ENCODE measurements at regions not wholly inside any gene's neighbourhood (a gene's known extent, or its start where the extent isn't known, plus 50 kb on each side); places are given as distances from the start of the nearest gene placed in this dataset.

DNA sequence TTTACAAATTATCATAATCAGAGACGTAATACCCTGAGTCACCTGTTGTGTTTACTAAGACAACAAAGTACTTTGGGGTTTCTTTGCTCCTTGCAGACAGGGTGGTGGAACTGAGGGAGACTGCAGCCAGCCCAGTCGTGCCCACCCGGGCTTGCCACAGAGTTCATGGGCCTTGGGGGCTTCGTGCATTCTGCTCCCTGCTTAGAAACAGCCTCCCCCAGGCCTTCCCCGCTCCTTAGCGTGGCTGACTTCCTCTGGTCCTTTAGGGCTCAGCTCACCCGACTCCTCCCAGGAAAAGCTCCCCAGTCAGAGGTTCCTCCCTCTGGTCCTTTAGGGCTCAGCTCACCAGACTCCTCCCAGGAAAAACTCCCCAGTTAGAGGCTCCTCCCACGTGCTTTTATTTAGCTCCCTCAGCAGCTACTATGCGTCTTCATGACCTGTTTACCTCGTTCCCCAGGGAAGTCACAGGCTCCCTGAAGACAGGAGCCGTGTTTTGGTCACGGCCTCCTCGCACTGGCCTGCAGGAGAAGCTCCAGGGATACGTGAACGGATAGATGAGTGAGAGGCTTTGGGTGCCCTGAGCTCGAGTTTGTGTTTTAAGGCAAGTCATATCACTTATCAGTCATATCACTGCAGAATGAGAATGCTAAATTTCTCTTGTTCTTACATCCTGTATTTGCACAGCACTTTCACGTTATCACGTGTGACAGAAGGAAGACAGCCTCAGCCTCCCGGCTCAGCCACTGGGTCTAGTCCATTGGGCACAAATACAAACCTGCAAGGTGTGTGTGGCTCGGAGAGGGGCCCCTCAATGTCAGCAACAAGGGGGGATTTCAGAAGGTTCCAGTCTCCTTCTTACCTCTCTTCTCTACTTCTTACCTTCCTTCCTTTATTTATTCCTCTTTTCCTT lies 52.7 kb upstream of the VIPR2 start:
- ChIA-PET POLR2A (no interaction called here), CTCF (no interaction called here)
- DNase-seq (ENCODE audit: extremely low spot score), result no peak
- TF ChIP-seq FOXA1 (IDR thresholded peaks at IDR 0.05) (no peak), L3MBTL2 (conservative IDR thresholded peaks at IDR 0.05) (no peak)
- TF ChIP-seq, protein P1, sequence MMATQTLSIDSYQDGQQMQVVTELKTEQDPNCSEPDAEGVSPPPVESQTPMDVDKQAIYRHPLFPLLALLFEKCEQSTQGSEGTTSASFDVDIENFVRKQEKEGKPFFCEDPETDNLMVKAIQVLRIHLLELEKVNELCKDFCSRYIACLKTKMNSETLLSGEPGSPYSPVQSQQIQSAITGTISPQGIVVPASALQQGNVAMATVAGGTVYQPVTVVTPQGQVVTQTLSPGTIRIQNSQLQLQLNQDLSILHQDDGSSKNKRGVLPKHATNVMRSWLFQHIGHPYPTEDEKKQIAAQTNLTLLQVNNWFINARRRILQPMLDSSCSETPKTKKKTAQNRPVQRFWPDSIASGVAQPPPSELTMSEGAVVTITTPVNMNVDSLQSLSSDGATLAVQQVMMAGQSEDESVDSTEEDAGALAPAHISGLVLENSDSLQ (IDR thresholded peaks at IDR 0.05), result no peak

DNA sequence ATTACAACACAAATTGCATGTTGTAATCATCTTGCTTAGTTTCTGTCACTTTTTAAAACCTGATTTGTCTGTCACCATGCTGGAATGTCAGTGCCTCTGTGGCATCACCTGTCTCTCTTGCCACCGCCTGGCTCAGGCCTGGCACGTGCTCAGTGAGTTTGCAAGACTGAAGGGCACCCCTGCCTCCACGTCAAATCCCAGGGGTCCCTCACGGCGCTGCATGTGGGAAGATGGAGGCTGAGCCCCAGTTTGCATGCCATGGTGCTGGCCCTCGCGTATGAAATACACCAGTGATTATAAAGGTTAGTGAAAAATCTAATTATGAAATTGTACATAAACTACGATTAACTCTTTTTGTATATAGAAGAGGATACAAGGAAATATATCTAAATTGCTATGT lies 51.9 kb upstream of the VIPR2 start:
- ChIA-PET POLR2A (no interaction called here), CTCF (no interaction called here)
- TF ChIP-seq CTBP1 (IDR thresholded peaks at IDR 0.05; ENCODE audit: borderline replicate concordance) (no peak), LEF1 (IDR thresholded peaks at IDR 0.05; ENCODE audit: borderline replicate concordance) (no peak), SUZ12 (IDR thresholded peaks at IDR 0.05) (no peak), ZNF384 (IDR thresholded peaks at IDR 0.05) (no peak), SP1 (IDR thresholded peaks at IDR 0.05) (no peak), ELF4 (IDR thresholded peaks at IDR 0.05) (no peak), BHLHE40 (IDR thresholded peaks at IDR 0.05; ENCODE audit: borderline replicate concordance) (no peak), FOXA1 (IDR thresholded peaks at IDR 0.05) (no peak), L3MBTL2 (conservative IDR thresholded peaks at IDR 0.05) (no peak), ARNT (IDR thresholded peaks at IDR 0.05) (no peak), TARDBP (IDR thresholded peaks at IDR 0.05) (no peak), HDGF (IDR thresholded peaks at IDR 0.05; ENCODE audit: borderline replicate concordance) (no peak), NFRKB (IDR thresholded peaks at IDR 0.05) (no peak), FOXM1 (IDR thresholded peaks at IDR 0.05; ENCODE audit: borderline replicate concordance) (no peak), FOXK2 (IDR thresholded peaks at IDR 0.05) (no peak)
- TF ChIP-seq, protein P1 (IDR thresholded peaks at IDR 0.05), result no peak
- no peak for DNase-seq (ENCODE audit: extremely low spot score)

DNA sequence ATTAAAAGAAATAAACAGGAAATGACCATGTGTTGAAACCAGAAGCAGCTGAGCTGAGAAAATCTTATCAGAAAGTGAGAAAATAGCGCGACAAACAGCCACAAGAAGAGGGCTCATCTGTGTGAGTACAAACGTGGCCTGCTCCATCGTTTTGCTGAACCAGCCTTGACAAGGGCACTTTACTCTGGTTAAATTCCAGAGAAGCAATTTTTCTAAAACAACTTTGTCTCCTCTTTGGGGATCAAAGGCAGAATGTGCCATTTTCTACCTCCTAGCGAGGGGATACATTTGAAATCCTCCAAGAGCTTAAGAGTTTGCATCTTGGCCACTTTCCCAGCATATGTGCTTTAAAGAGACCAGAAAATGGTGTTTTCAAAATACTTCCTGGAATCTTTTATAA lies 51.3 kb upstream of the VIPR2 start:
- no peak for DNase-seq (ENCODE audit: extremely low spot score)
- ChIA-PET CTCF (no interaction called here), POLR2A (no interaction called here)
- TF ChIP-seq ARNT (IDR thresholded peaks at IDR 0.05) (no peak), SP1 (IDR thresholded peaks at IDR 0.05) (no peak), CTBP1 (IDR thresholded peaks at IDR 0.05; ENCODE audit: borderline replicate concordance) (no peak), SUZ12 (IDR thresholded peaks at IDR 0.05) (no peak), ELF4 (IDR thresholded peaks at IDR 0.05) (no peak), FOXM1 (IDR thresholded peaks at IDR 0.05; ENCODE audit: borderline replicate concordance) (no peak), FOXA1 (IDR thresholded peaks at IDR 0.05) (no peak), ZNF384 (IDR thresholded peaks at IDR 0.05) (no peak), FOXK2 (IDR thresholded peaks at IDR 0.05) (no peak), TARDBP (IDR thresholded peaks at IDR 0.05) (no peak)
- TF ChIP-seq, protein P1 (IDR thresholded peaks at IDR 0.05), result no peak

Measured in HEK293T (cell line).